ENCODE measurements at regions not wholly inside any gene's neighbourhood (a gene's known extent, or its start where the extent isn't known, plus 50 kb on each side); places are given as distances from the start of the nearest gene placed in this dataset.

GRCh38 chr7:24042028-24042427 is 242.0 kb upstream of the NPY start:
- H2AFZ ChIP-seq (ENCODE audit: low read depth, low read length): no peak overlapping the region
- H2BK12ac ChIP-seq (ENCODE audit: low read length in 2 of 2): no peak overlapping the region
- H2BK5ac ChIP-seq (ENCODE audit: low read depth, low read length, poor library complexity, severe bottlenecking): no peak overlapping the region
- H3K27ac ChIP-seq (ENCODE audit: low read length, poor library complexity, severe bottlenecking): no peak overlapping the region
- H3K14ac ChIP-seq (ENCODE audit: low read length in 2 of 2): no peak overlapping the region
- H3K23ac ChIP-seq (ENCODE audit: low read length in 2 of 2): no peak overlapping the region
- no peak overlapping the region for H2BK120ac ChIP-seq (ENCODE audit: low read depth, low read length)
- H3K4ac ChIP-seq (ENCODE audit: low read depth in 1 of 2, low read length in 2 of 2): no peak overlapping the region
- DNase-seq: no peak
- no peak overlapping the region for H3K4me3 ChIP-seq (ENCODE audit: insufficient read depth in 1 of 2, low read depth in 1 of 2, low read length in 2 of 2)
- peaks cover 9% of the 10 kb centered on the region for H3K9me3 ChIP-seq (ENCODE audit: control insufficient read depth, low read length)
- H3K18ac ChIP-seq (ENCODE audit: low read depth in 1 of 2, low read length in 2 of 2): no peak overlapping the region
- H3K79me1 ChIP-seq (replicated peaks; ENCODE audit: low read length, poor library complexity, severe bottlenecking): no peaks in the 10 kb centered on the region
- H3K9ac ChIP-seq (ENCODE audit: low read length): no peak overlapping the region
- H2BK15ac ChIP-seq (ENCODE audit: low read depth, poor library complexity, severe bottlenecking): no peak overlapping the region
- H4K8ac ChIP-seq (ENCODE audit: low read length): no peak overlapping the region
- H3K36me3 ChIP-seq (ENCODE audit: control insufficient read depth in 1 of 2, insufficient read depth in 2 of 2, low read depth in 1 of 2, low read length in 2 of 2): no peaks in the 10 kb centered on the region
- no peaks in the 10 kb centered on the region for H3K4me1 ChIP-seq (ENCODE audit: control insufficient read depth, insufficient read depth, low read depth, low read length)
- H4K91ac ChIP-seq (ENCODE audit: low read length): no peak overlapping the region
- H2AK5ac ChIP-seq (ENCODE audit: low read length, severe bottlenecking): no peak overlapping the region
- H3K27me3 ChIP-seq (ENCODE audit: control insufficient read depth in 1 of 2, insufficient read depth in 1 of 2, low read length in 2 of 2): no peaks in the 10 kb centered on the region
- H3K4me2 ChIP-seq (ENCODE audit: low read length, poor library complexity, severe bottlenecking): no peak overlapping the region
- WGBS: 98% methylated on average over 5 of the region's 5 CpGs

- no peaks in the 10 kb centered on the region for H3K4me1 ChIP-seq (ENCODE audit: control insufficient read depth, insufficient read depth, low read depth, low read length)
- H3K36me3 ChIP-seq (ENCODE audit: control insufficient read depth in 1 of 2, insufficient read depth in 2 of 2, low read depth in 1 of 2, low read length in 2 of 2): no peaks in the 10 kb centered on the region
- no peak overlapping the region for H4K91ac ChIP-seq (ENCODE audit: low read length)
- peaks cover 0 to 2% of the 10 kb centered on the region in 2 experiments for H3K27me3 ChIP-seq (ENCODE audit: control insufficient read depth in 1 of 2, insufficient read depth in 1 of 2, low read length in 2 of 2)
- no peak overlapping the region for H4K8ac ChIP-seq (ENCODE audit: low read length)
- no peak overlapping the region for H3K4me3 ChIP-seq (ENCODE audit: insufficient read depth in 1 of 2, low read depth in 1 of 2, low read length in 2 of 2)
- no peak for DNase-seq
- no peak overlapping the region for H2AK5ac ChIP-seq (ENCODE audit: low read length, severe bottlenecking)
- no peak overlapping the region for H3K4me2 ChIP-seq (ENCODE audit: low read length, poor library complexity, severe bottlenecking)
- H3K14ac ChIP-seq (ENCODE audit: low read length in 2 of 2): no peak overlapping the region
- H3K4ac ChIP-seq (ENCODE audit: low read depth in 1 of 2, low read length in 2 of 2): no peak overlapping the region
- H2BK120ac ChIP-seq (ENCODE audit: low read depth, low read length): no peak overlapping the region
- H3K27ac ChIP-seq (ENCODE audit: low read length, poor library complexity, severe bottlenecking): no peak overlapping the region
- H2BK5ac ChIP-seq (ENCODE audit: low read depth, low read length, poor library complexity, severe bottlenecking): no peak overlapping the region
- H3K79me1 ChIP-seq (replicated peaks; ENCODE audit: low read length, poor library complexity, severe bottlenecking): no peaks in the 10 kb centered on the region
- no peak overlapping the region for H3K9ac ChIP-seq (ENCODE audit: low read length)
- H3K23ac ChIP-seq (ENCODE audit: low read length in 2 of 2): no peak overlapping the region
- 88% methylated on average over 2 of the region's 2 CpGs for WGBS
- no peak overlapping the region for H3K18ac ChIP-seq (ENCODE audit: low read depth in 1 of 2, low read length in 2 of 2)
- H2BK15ac ChIP-seq (ENCODE audit: low read depth, poor library complexity, severe bottlenecking): no peak overlapping the region
- H2BK12ac ChIP-seq (ENCODE audit: low read length in 2 of 2): no peak overlapping the region
- H2AFZ ChIP-seq (ENCODE audit: low read depth, low read length): no peak overlapping the region
- H3K9me3 ChIP-seq (ENCODE audit: control insufficient read depth, low read length): peaks cover 5% of the 10 kb centered on the region
Measured at GRCh38 chr7:24049296-24049695, 234.7 kb upstream of the NPY start.

GRCh38 chr7:24050991-24051560 is 232.9 kb upstream of the NPY start:
- Histone ChIP-seq H2BK15ac (ENCODE audit: low read depth, poor library complexity, severe bottlenecking) (peak overlapping the region; percentile 28), H4K8ac (ENCODE audit: low read length) (peak overlapping the region; percentile 60), H3K4ac (ENCODE audit: low read depth in 1 of 2, low read length in 2 of 2) (no peak overlapping the region), H3K9ac (ENCODE audit: low read length) (no peak overlapping the region), H2BK120ac (ENCODE audit: low read depth, low read length) (peak overlapping the region; percentile 15), H3K27ac (ENCODE audit: low read length, poor library complexity, severe bottlenecking) (no peak overlapping the region), H3K4me1 (ENCODE audit: control insufficient read depth, insufficient read depth, low read depth, low read length) (no peaks in the 10 kb centered on the region), H4K91ac (ENCODE audit: low read length) (no peak overlapping the region), H2BK12ac (ENCODE audit: low read length in 2 of 2) (peak overlapping the region in 1 of 2 experiments; percentile 71), H3K36me3 (ENCODE audit: control insufficient read depth in 1 of 2, insufficient read depth in 2 of 2, low read depth in 1 of 2, low read length in 2 of 2) (no peaks in the 10 kb centered on the region), H2AFZ (ENCODE audit: low read depth, low read length) (no peak overlapping the region), H3K4me2 (ENCODE audit: low read length, poor library complexity, severe bottlenecking) (no peak overlapping the region), H3K79me1 (replicated peaks; ENCODE audit: low read length, poor library complexity, severe bottlenecking) (no peaks in the 10 kb centered on the region), H3K27me3 (ENCODE audit: control insufficient read depth in 1 of 2, insufficient read depth in 1 of 2, low read length in 2 of 2) (peaks cover 0 to 16% of the 10 kb centered on the region in 2 experiments), H2BK5ac (ENCODE audit: low read depth, low read length, poor library complexity, severe bottlenecking) (no peak overlapping the region), H3K14ac (ENCODE audit: low read length in 2 of 2) (no peak overlapping the region), H2AK5ac (ENCODE audit: low read length, severe bottlenecking) (no peak overlapping the region), H3K9me3 (ENCODE audit: control insufficient read depth, low read length) (no peaks in the 10 kb centered on the region), H3K23ac (ENCODE audit: low read length in 2 of 2) (no peak overlapping the region), H3K4me3 (ENCODE audit: insufficient read depth in 1 of 2, low read depth in 1 of 2, low read length in 2 of 2) (no peak overlapping the region), H3K18ac (ENCODE audit: low read depth in 1 of 2, low read length in 2 of 2) (peak overlapping the region in 1 of 2 experiments; percentile 4)
- no peak for DNase-seq
- WGBS: 96% methylated on average over 4 of the region's 7 CpGs

- no peak overlapping the region for H2AFZ ChIP-seq (ENCODE audit: low read depth, low read length)
- no peak overlapping the region for H3K23ac ChIP-seq (ENCODE audit: low read length in 2 of 2)
- no peak overlapping the region for H3K4me3 ChIP-seq (ENCODE audit: insufficient read depth in 1 of 2, low read depth in 1 of 2, low read length in 2 of 2)
- WGBS: 97% methylated on average over 5 of the region's 5 CpGs
- no peak overlapping the region for H3K4me2 ChIP-seq (ENCODE audit: low read length, poor library complexity, severe bottlenecking)
- no peak overlapping the region for H2AK5ac ChIP-seq (ENCODE audit: low read length, severe bottlenecking)
- no peak overlapping the region for H3K14ac ChIP-seq (ENCODE audit: low read length in 2 of 2)
- no peaks in the 10 kb centered on the region for H3K79me1 ChIP-seq (replicated peaks; ENCODE audit: low read length, poor library complexity, severe bottlenecking)
- peaks cover 0 to 17% of the 10 kb centered on the region in 2 experiments for H3K27me3 ChIP-seq (ENCODE audit: control insufficient read depth in 1 of 2, insufficient read depth in 1 of 2, low read length in 2 of 2)
- no peak overlapping the region for H2BK5ac ChIP-seq (ENCODE audit: low read depth, low read length, poor library complexity, severe bottlenecking)
- H3K4me1 ChIP-seq (ENCODE audit: control insufficient read depth, insufficient read depth, low read depth, low read length): no peaks in the 10 kb centered on the region
- H3K9me3 ChIP-seq (ENCODE audit: control insufficient read depth, low read length): peaks cover under 1% of the 10 kb centered on the region
- no peak overlapping the region for H3K9ac ChIP-seq (ENCODE audit: low read length)
- DNase-seq: no peak
- H3K18ac ChIP-seq (ENCODE audit: low read depth in 1 of 2, low read length in 2 of 2): no peak overlapping the region
- no peaks in the 10 kb centered on the region for H3K36me3 ChIP-seq (ENCODE audit: control insufficient read depth in 1 of 2, insufficient read depth in 2 of 2, low read depth in 1 of 2, low read length in 2 of 2)
- H3K27ac ChIP-seq (ENCODE audit: low read length, poor library complexity, severe bottlenecking): no peak overlapping the region
- no peak overlapping the region for H2BK120ac ChIP-seq (ENCODE audit: low read depth, low read length)
- H2BK12ac ChIP-seq (ENCODE audit: low read length in 2 of 2): no peak overlapping the region
- no peak overlapping the region for H3K4ac ChIP-seq (ENCODE audit: low read depth in 1 of 2, low read length in 2 of 2)
- H4K8ac ChIP-seq (ENCODE audit: low read length): no peak overlapping the region
- no peak overlapping the region for H4K91ac ChIP-seq (ENCODE audit: low read length)
- no peak overlapping the region for H2BK15ac ChIP-seq (ENCODE audit: low read depth, poor library complexity, severe bottlenecking)
Measured at GRCh38 chr7:24051651-24052050, 232.3 kb upstream of the NPY start.

All from mesenchymal stem cell (in vitro differentiated cells and primary cell).